GM18499 (cell line): ENCODE measurements at regions not wholly inside any gene's neighbourhood (a gene's known extent, or its start where the extent isn't known, plus 50 kb on each side); places are given as distances from the start of the nearest gene placed in this dataset.

Source experiments
- ATAC-seq: cut with Tn5 transposase; IDR thresholded peaks from one replicate; pipeline ENCODE4 v1.9.1; 2021; ENCODE audit warnings: moderate number of reproducible peaks; ENCODE audit not compliant: insufficient read depth, unreplicated experiment

GRCh38 chr20:39211060-39211748 lies 249.1 kb downstream of the DHX35 start:
- no peak for ATAC-seq

GRCh38 chr20:39210341-39211036 lies 248.3 kb downstream of the DHX35 start:
- no peak for ATAC-seq

- ATAC-seq: no peak
Observed at GRCh38 chr20:39206899-39207564, 244.9 kb downstream of the DHX35 start.

- ATAC-seq: no peak
Observed at GRCh38 chr20:39195582-39196021, 233.5 kb downstream of the DHX35 start.

GRCh38 chr20:39190666-39191570 lies 228.8 kb downstream of the DHX35 start:
- no peak for ATAC-seq

GRCh38 chr20:39188266-39188765 lies 226.2 kb downstream of the DHX35 start:
- ATAC-seq: no peak

GRCh38 chr20:39181490-39181889 lies 219.3 kb downstream of the DHX35 start:
- ATAC-seq: no peak

GRCh38 chr20:39176457-39176856 lies 214.3 kb downstream of the DHX35 start:
- ATAC-seq: no peak

GRCh38 chr20:39170896-39171463 lies 208.8 kb downstream of the DHX35 start:
- no peak for ATAC-seq

GRCh38 chr20:39165099-39165498 lies 203.0 kb downstream of the DHX35 start:
- ATAC-seq: no peak

- ATAC-seq: no peak
Observed at GRCh38 chr20:39164642-39165041, 202.5 kb downstream of the DHX35 start.

- ATAC-seq: no peak
Observed at GRCh38 chr20:39163993-39164392, 201.8 kb downstream of the DHX35 start.

GRCh38 chr20:39161900-39162299 lies 199.8 kb downstream of the DHX35 start:
- ATAC-seq: no peak

- ATAC-seq: no peak
Observed at GRCh38 chr20:39155971-39156370, 193.8 kb downstream of the DHX35 start.

- no peak for ATAC-seq
Observed at GRCh38 chr20:39152742-39153141, 190.6 kb downstream of the DHX35 start.

GRCh38 chr20:39152126-39152525 lies 190.0 kb downstream of the DHX35 start:
- no peak for ATAC-seq

GRCh38 chr20:39150501-39150900 lies 188.4 kb downstream of the DHX35 start:
- ATAC-seq: no peak

- ATAC-seq: no peak
Observed at GRCh38 chr20:39146394-39146793, 184.2 kb downstream of the DHX35 start.

- ATAC-seq: no peak
Observed at GRCh38 chr20:39145921-39146320, 183.8 kb downstream of the DHX35 start.

- ATAC-seq: no peak
Observed at GRCh38 chr20:39144757-39145156, 182.6 kb downstream of the DHX35 start.
